K562 (cell line): ENCODE measurements at regions not wholly inside any gene's neighbourhood (a gene's known extent, or its start where the extent isn't known, plus 50 kb on each side); places are given as distances from the start of the nearest gene placed in this dataset.

Experiments used
- DNMT1 ChIP-seq: fragments of 450-650 bp; IDR thresholded peaks from 2 replicates; pipeline ENCODE4 v1.6.1; 2016; ENCODE audit warnings: antibody characterized with exemption, mild to moderate bottlenecking
- FIP1L1 ChIP-seq: fragments of 200-400 bp; formaldehyde crosslinking; IDR thresholded peaks from 2 replicates; pipeline ENCODE4 v1.6.1; 2018; ENCODE audit warnings: mild to moderate bottlenecking, low read depth, low read length; ENCODE audit not compliant: poor library complexity, severe bottlenecking
- MBD2 ChIP-seq: sonication (generic); IDR thresholded peaks from 2 replicates; pipeline ENCODE4 v1.6.1; 2016; ENCODE audit warnings: low read depth, borderline replicate concordance
- MED1 ChIP-seq: sonication (generic); formaldehyde crosslinking; IDR thresholded peaks from 2 replicates; pipeline ENCODE4 v1.8.1; 2023; ENCODE audit warnings: missing genetic modification reagents, borderline replicate concordance
- MXI1 ChIP-seq: IDR thresholded peaks from 2 replicates; pipeline ENCODE4 v1.6.1; 2011; ENCODE audit warnings: low read depth, mild to moderate bottlenecking, improper control_type of control experiment, low read length
- NFE2 ChIP-seq: IDR thresholded peaks from 2 replicates; pipeline ENCODE4 v1.6.1; 2014; ENCODE audit warnings: antibody characterized with exemption, low read depth
- PHB2 ChIP-seq: fragments of 450-650 bp; IDR thresholded peaks from 2 replicates; pipeline ENCODE4 v1.6.1; 2017; ENCODE audit warnings: low read depth
- POLR3G ChIP-seq: IDR thresholded peaks from 2 replicates; pipeline ENCODE4 v1.6.1; 2011; ENCODE audit not compliant: insufficient read length, insufficient replicate concordance; ENCODE audit errors: extremely low read depth
- PTRF ChIP-seq: fragments of 450-650 bp; IDR thresholded peaks from 2 replicates; pipeline ENCODE4 v1.6.1; 2016; ENCODE audit warnings: mild to moderate bottlenecking, missing genetic modification characterization, missing compliant biosample characterization
- SIX5 ChIP-seq, 2 experiments: IDR thresholded peaks; 2 replicates each; pipeline ENCODE4 v1.6.1; 2011; ENCODE audit warnings: low read length in 2 of 2, borderline replicate concordance in 1 of 2, low read depth in 1 of 2, mild to moderate bottlenecking in 1 of 2, moderate library complexity in 1 of 2; ENCODE audit not compliant: insufficient read depth in 1 of 2
- ZNF23 ChIP-seq: fragments of 250-450 bp; sonication (Bioruptor Pico); IDR thresholded peaks from 2 replicates; pipeline ENCODE4 v1.4.0; 2020; ENCODE audit warnings: mild to moderate bottlenecking
- TF ChIP-seq, protein P1 (sequence below): sonication (generic); formaldehyde crosslinking; IDR thresholded peaks from 2 replicates; pipeline ENCODE4 v1.8.0; 2023; ENCODE audit warnings: missing genetic modification reagents, mild to moderate bottlenecking, borderline replicate concordance
- TF ChIP-seq, protein P2 (sequence below): sonication (generic); formaldehyde crosslinking; IDR thresholded peaks from 2 replicates; pipeline ENCODE4 v1.9.0; 2022; ENCODE audit warnings: mild to moderate bottlenecking, missing genetic modification reagents
- TF ChIP-seq, protein P3 (sequence below), 2 experiments: IDR thresholded peaks; 2 replicates each; pipeline ENCODE4 v1.6.1; 2011; ENCODE audit warnings: borderline replicate concordance in 1 of 2, control low read depth in 1 of 2, low read depth in 1 of 2, low read length in 1 of 2, mild to moderate bottlenecking in 1 of 2, mixed read lengths in 1 of 2, moderate library complexity in 1 of 2; ENCODE audit not compliant: insufficient read depth in 1 of 2, insufficient read length in 1 of 2, poor library complexity in 1 of 2, severe bottlenecking in 1 of 2; ENCODE audit errors: extremely low read depth in 1 of 2
- TF ChIP-seq, protein P4 (sequence below), 2 experiments: fragments of 450-650 bp; IDR thresholded peaks; 2 replicates each; pipeline ENCODE4 v1.6.1; 2018; ENCODE audit warnings: mild to moderate bottlenecking in 2 of 2, low read depth in 1 of 2; ENCODE audit not compliant: partially characterized antibody in 2 of 2

DNA sequence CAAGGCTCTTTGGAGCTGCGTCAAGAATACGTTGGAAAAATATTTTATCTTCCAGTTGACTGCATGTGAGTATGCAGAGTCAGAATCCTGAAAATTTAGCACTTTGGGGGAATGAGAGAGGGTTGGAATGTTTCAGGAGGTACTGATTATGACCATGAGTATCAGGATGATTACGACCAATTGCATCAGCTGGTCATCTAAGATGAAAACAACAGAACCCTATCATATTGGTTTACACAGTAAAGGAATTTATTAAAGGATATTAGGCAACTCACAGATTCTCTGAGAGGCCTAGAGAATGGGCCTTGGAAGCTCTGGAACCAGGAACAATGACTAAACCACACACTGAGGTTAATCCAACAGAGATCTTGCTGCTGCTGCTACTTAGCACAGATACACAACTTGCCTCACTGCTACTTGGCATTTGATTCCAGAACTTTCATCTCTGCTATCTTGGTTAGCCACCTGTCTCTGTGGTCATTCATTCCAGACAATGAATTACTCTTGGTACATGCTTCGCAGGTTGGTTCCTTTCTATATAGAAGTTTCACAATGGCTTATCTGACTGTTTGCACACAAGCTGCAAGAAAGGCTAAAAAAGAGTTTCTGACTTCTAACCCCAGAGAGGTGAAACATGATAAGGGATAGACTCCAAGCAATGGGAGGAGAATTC lies 68.0 kb upstream of the CTTNBP2 start (continued):
- TF ChIP-seq MED1 (CRISPR knock-in tag) (no peak), FIP1L1 (no peak), ZNF23 (CRISPR knock-in tag) (no peak; the same call in 1 of the 2 replicates), DNMT1 (no peak), MXI1 (no peak), POLR3G (no peak), PTRF (tag) (no peak), PHB2 (no peak), MBD2 (no peak), NFE2 (peak; percentile 14; the same call in 1 of the 2 replicates), SIX5 (IDR thresholded peaks at IDR 0.05; ENCODE audit: borderline replicate concordance in 1 of 2, insufficient read depth in 1 of 2, low read depth in 1 of 2, low read length in 2 of 2) (no peak)
- TF ChIP-seq, protein P1, sequence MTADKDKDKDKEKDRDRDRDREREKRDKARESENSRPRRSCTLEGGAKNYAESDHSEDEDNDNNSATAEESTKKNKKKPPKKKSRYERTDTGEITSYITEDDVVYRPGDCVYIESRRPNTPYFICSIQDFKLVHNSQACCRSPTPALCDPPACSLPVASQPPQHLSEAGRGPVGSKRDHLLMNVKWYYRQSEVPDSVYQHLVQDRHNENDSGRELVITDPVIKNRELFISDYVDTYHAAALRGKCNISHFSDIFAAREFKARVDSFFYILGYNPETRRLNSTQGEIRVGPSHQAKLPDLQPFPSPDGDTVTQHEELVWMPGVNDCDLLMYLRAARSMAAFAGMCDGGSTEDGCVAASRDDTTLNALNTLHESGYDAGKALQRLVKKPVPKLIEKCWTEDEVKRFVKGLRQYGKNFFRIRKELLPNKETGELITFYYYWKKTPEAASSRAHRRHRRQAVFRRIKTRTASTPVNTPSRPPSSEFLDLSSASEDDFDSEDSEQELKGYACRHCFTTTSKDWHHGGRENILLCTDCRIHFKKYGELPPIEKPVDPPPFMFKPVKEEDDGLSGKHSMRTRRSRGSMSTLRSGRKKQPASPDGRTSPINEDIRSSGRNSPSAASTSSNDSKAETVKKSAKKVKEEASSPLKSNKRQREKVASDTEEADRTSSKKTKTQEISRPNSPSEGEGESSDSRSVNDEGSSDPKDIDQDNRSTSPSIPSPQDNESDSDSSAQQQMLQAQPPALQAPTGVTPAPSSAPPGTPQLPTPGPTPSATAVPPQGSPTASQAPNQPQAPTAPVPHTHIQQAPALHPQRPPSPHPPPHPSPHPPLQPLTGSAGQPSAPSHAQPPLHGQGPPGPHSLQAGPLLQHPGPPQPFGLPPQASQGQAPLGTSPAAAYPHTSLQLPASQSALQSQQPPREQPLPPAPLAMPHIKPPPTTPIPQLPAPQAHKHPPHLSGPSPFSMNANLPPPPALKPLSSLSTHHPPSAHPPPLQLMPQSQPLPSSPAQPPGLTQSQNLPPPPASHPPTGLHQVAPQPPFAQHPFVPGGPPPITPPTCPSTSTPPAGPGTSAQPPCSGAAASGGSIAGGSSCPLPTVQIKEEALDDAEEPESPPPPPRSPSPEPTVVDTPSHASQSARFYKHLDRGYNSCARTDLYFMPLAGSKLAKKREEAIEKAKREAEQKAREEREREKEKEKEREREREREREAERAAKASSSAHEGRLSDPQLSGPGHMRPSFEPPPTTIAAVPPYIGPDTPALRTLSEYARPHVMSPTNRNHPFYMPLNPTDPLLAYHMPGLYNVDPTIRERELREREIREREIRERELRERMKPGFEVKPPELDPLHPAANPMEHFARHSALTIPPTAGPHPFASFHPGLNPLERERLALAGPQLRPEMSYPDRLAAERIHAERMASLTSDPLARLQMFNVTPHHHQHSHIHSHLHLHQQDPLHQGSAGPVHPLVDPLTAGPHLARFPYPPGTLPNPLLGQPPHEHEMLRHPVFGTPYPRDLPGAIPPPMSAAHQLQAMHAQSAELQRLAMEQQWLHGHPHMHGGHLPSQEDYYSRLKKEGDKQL (CRISPR knock-in tag) = no peak; the same call in 1 of the 2 replicates
- TF ChIP-seq, protein P2, sequence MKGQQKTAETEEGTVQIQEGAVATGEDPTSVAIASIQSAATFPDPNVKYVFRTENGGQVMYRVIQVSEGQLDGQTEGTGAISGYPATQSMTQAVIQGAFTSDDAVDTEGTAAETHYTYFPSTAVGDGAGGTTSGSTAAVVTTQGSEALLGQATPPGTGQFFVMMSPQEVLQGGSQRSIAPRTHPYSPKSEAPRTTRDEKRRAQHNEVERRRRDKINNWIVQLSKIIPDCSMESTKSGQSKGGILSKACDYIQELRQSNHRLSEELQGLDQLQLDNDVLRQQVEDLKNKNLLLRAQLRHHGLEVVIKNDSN (CRISPR knock-in tag) = no peak
- TF ChIP-seq, protein P3, sequence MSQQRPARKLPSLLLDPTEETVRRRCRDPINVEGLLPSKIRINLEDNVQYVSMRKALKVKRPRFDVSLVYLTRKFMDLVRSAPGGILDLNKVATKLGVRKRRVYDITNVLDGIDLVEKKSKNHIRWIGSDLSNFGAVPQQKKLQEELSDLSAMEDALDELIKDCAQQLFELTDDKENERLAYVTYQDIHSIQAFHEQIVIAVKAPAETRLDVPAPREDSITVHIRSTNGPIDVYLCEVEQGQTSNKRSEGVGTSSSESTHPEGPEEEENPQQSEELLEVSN (IDR thresholded peaks at IDR 0.05; ENCODE audit: borderline replicate concordance in 1 of 2, extremely low read depth in 1 of 2, insufficient read depth in 1 of 2, insufficient read length in 1 of 2, low read depth in 1 of 2, low read length in 1 of 2, poor library complexity in 1 of 2, severe bottlenecking in 1 of 2) = no peak
- TF ChIP-seq, protein P4, sequence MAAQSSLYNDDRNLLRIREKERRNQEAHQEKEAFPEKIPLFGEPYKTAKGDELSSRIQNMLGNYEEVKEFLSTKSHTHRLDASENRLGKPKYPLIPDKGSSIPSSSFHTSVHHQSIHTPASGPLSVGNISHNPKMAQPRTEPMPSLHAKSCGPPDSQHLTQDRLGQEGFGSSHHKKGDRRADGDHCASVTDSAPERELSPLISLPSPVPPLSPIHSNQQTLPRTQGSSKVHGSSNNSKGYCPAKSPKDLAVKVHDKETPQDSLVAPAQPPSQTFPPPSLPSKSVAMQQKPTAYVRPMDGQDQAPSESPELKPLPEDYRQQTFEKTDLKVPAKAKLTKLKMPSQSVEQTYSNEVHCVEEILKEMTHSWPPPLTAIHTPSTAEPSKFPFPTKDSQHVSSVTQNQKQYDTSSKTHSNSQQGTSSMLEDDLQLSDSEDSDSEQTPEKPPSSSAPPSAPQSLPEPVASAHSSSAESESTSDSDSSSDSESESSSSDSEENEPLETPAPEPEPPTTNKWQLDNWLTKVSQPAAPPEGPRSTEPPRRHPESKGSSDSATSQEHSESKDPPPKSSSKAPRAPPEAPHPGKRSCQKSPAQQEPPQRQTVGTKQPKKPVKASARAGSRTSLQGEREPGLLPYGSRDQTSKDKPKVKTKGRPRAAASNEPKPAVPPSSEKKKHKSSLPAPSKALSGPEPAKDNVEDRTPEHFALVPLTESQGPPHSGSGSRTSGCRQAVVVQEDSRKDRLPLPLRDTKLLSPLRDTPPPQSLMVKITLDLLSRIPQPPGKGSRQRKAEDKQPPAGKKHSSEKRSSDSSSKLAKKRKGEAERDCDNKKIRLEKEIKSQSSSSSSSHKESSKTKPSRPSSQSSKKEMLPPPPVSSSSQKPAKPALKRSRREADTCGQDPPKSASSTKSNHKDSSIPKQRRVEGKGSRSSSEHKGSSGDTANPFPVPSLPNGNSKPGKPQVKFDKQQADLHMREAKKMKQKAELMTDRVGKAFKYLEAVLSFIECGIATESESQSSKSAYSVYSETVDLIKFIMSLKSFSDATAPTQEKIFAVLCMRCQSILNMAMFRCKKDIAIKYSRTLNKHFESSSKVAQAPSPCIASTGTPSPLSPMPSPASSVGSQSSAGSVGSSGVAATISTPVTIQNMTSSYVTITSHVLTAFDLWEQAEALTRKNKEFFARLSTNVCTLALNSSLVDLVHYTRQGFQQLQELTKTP (IDR thresholded peaks at IDR 0.05; ENCODE audit: low read depth in 1 of 2, partially characterized antibody in 2 of 2) = no peak
